C4-2B (cell line): ENCODE measurements at regions not wholly inside any gene's neighbourhood (a gene's known extent, or its start where the extent isn't known, plus 50 kb on each side); places are given as distances from the start of the nearest gene placed in this dataset.

Experiments
- H3K27ac ChIP-seq: fragments of 450-650 bp; 2 replicates; pipeline ENCODE4 v1.5.1; 2017
- CTCF ChIP-seq: fragments of 450-650 bp; conservative IDR thresholded peaks from 2 replicates; pipeline ENCODE4 v1.5.1; 2017; ENCODE audit warnings: mild to moderate bottlenecking
- ZFX ChIP-seq: fragments of 450-650 bp; IDR thresholded peaks from 2 replicates; pipeline ENCODE4 v1.6.1; 2017

GRCh38 chr13:29940715-29941114 lies 90.3 kb upstream of the UBL3 start:
- H3K27ac ChIP-seq = no peak overlapping the region
- TF ChIP-seq CTCF = no peak
- no peak for TF ChIP-seq ZFX

GRCh38 chr13:29939158-29939557 lies 88.7 kb upstream of the UBL3 start:
- TF ChIP-seq CTCF = no peak
- no peak for TF ChIP-seq ZFX
- no peak overlapping the region for H3K27ac ChIP-seq

- no peak overlapping the region for H3K27ac ChIP-seq
- TF ChIP-seq ZFX (no peak), CTCF (no peak)
These were observed 87.4 kb upstream of the UBL3 start for GRCh38 chr13:29937841-29938240.

- H3K27ac ChIP-seq = no peak overlapping the region
- TF ChIP-seq ZFX (no peak), CTCF (no peak)
These were observed 87.0 kb upstream of the UBL3 start for GRCh38 chr13:29937379-29937778.

- H3K27ac ChIP-seq = no peak overlapping the region
- TF ChIP-seq CTCF (no peak), ZFX (no peak)
These were observed 86.5 kb upstream of the UBL3 start for GRCh38 chr13:29936956-29937355.

- TF ChIP-seq CTCF (no peak), ZFX (no peak)
- no peak overlapping the region for H3K27ac ChIP-seq
These were observed 85.8 kb upstream of the UBL3 start for GRCh38 chr13:29936051-29936813.

GRCh38 chr13:29935309-29935981 lies 85.0 kb upstream of the UBL3 start:
- H3K27ac ChIP-seq = no peak overlapping the region

More at GRCh38 chr13:29935309-29935981, 85.0 kb upstream of the UBL3 start:
- TF ChIP-seq ZFX (no peak), CTCF (no peak)
